ENCODE measurements at regions not wholly inside any gene's neighbourhood (a gene's known extent, or its start where the extent isn't known, plus 50 kb on each side); places are given as distances from the start of the nearest gene placed in this dataset.

- Histone ChIP-seq H2BK12ac (ENCODE audit: insufficient read length, low read depth, low read length) (no peak overlapping the region), H2AFZ (ENCODE audit: low read length) (no peak overlapping the region), H3K79me2 (ENCODE audit: insufficient read depth, low read length) (no peaks in the 10 kb centered on the region), H2BK20ac (ENCODE audit: low read depth, low read length, poor library complexity, severe bottlenecking) (no peak overlapping the region), H3K56ac (ENCODE audit: insufficient read length, low read depth, low read length) (no peak overlapping the region), H4K91ac (ENCODE audit: insufficient read length, low read depth, low read length) (no peak overlapping the region), H3K4me2 (ENCODE audit: insufficient read depth, insufficient read length, low read length) (no peak overlapping the region), H3T11ph (ENCODE audit: low read length) (no peak overlapping the region), H3K9ac (ENCODE audit: extremely low read depth, insufficient read length, low read length) (no peak overlapping the region), H3K18ac (ENCODE audit: insufficient read length, low read depth, low read length) (no peak overlapping the region), H2BK15ac (ENCODE audit: low read depth, low read length) (no peak overlapping the region), H4K5ac (ENCODE audit: insufficient read length, low read depth, low read length) (no peak overlapping the region), H3K23me2 (ENCODE audit: insufficient read length, low read depth, low read length, poor library complexity, severe bottlenecking) (no peaks in the 10 kb centered on the region), H2AK5ac (ENCODE audit: insufficient read length, low read length) (no peak overlapping the region), H3K14ac (ENCODE audit: insufficient read depth, low read length) (no peak overlapping the region), H3K27me3 (ENCODE audit: insufficient read depth, low read length) (no peaks in the 10 kb centered on the region), H4K8ac (replicated peaks; ENCODE audit: insufficient read length, low read depth, low read length) (no peak overlapping the region), H2BK5ac (ENCODE audit: insufficient read length, low read length) (no peak overlapping the region), H3K27ac (ENCODE audit: insufficient read length, low read depth, low read length) (no peak overlapping the region), H3K79me1 (ENCODE audit: insufficient read depth, low read depth, low read length, poor library complexity, severe bottlenecking) (no peaks in the 10 kb centered on the region), H3K9me3 (ENCODE audit: control insufficient read depth, low read depth, low read length) (no peaks in the 10 kb centered on the region), H2BK120ac (ENCODE audit: low read depth, low read length, poor library complexity, severe bottlenecking) (no peak overlapping the region), H3K23ac (ENCODE audit: insufficient read length, low read depth, low read length) (no peak overlapping the region), H4K20me1 (ENCODE audit: control insufficient read depth, insufficient read depth, insufficient read length) (no peaks in the 10 kb centered on the region), H3K4ac (ENCODE audit: low read depth, low read length) (no peak overlapping the region), H3K4me1 (ENCODE audit: insufficient read depth, low read length) (no peaks in the 10 kb centered on the region)
- Mint-ChIP-seq H3K9me3 (peaks cover 2 to 3% of the 10 kb centered on the region in 2 experiments; a peak in 2 of 5 replicates), H3K4me1 (peaks cover 23 to 32% of the 10 kb centered on the region in 2 experiments), H3K4me3 (no peak overlapping the region), H3K36me3 (ENCODE audit: insufficient read depth in 1 of 3, low read depth in 3 of 3) (peaks cover 0 to 2% (median 0%) of the 10 kb centered on the region in 3 experiments; a peak in 1 of 7 replicates), H3K27ac (no peak overlapping the region), H3K27me3 (ENCODE audit: low read depth) (peaks cover 14% of the 10 kb centered on the region)
- TF ChIP-seq CTCF (conservative IDR thresholded peaks at IDR 0.05): no peak
- WGBS (ENCODE audit: extremely low coverage, insufficient read length, low lambda C conversion rate): no CpG with 5 or more reads among the region's 4 CpGs
- DNase-seq: no peak
Measured at GRCh38 chr3:14334136-14334535, 68.3 kb upstream of the SLC6A6 start.
